ENCODE measurements at regions not wholly inside any gene's neighbourhood (a gene's known extent, or its start where the extent isn't known, plus 50 kb on each side); places are given as distances from the start of the nearest gene placed in this dataset.
"Not testable (repeated sequence)": the region's sequence is repeated elsewhere in the genome, so short reads cannot be mapped to it uniquely, and the experiment has no call there.

DNA sequence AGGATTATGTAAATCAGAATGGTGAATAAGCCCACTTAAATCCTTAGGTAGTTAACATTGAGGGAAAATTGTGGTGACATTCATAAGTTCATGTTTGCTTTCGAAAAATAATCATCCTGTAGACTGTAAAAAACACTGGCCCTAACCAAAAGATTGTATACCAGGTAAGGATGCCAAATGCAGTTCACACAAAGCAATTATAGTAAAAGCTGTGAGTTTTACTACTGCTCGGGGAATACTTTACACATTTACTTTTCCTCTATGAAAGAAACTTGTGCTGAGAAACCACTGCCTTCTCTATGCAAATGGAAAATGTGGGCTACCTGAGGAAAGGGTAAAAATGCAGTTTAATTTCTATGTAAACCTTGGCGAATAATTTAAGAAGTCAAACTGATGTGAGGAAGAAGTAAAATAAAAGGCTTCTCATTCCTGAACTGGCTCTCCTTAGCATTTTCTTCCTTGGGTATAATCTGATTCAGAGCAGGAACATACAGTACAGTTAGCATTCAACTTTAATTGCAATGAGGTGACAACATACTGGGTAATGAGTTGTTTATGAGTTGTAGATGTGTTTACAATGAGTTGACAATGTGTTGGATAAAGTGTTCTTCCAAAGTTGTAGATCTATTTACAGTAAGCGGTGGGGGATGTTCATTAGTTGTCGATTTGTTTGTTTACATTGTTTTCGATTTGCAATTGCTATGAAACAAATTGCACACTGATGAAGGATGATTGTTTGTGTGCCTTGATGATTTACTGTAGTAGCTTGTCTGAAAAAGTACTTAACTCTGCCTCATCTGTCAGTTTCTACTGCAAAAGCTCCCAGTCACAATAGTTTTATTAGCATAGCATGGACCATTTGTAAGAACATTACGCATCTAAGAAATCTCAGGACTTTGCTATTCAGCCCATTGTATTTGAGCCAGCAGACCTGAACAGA is 453.0 kb upstream of the DPH6 start:
- DNase-seq = no peak

DNA sequence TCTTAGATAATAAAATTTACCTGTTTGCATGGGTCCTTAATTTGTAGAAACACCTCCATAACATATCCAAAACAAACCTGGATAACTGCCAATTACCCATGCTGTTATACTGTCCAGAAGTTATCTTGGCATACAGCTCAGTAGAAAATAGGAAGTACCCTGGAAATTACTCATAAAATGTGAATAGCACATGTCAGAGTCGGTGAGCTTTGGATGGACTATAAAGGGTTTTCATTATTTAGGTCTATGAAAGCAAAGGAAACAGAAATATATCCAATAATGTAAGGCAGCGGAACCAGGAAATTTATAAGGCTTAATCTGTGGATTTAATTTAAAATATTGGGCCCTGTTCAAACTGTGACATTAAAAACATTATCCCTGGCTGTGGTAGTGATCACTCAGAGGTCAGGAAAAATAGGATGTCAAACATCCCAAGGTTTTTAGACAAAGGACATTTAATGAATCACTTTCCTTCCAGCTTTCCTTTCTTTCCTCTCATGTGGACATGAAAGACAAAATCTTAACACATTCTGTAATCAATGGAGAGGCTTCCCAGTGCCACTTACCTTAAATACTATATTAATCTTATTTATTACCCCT is 459.0 kb upstream of the DPH6 start:
- no peak for DNase-seq

DNA sequence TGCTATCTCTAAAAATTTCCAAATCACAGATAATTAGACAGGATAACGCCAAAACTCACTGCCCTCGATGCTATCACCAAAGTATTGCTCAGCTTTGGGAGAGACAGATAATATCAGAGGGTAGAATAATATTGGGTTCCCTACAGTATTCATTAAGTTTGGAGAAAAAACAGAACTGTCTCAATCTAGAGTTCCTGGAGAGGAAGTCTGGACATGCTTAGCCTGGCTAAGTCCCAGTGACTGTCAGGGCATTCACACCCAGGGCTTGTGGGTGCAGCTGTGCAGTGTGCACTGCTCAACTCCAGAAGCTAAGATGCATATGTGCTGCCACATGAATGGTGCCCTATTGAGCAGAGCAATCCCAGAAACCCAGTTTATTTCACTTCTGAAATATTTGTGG is 459.6 kb upstream of the DPH6 start:
- DNase-seq = no peak

DNA sequence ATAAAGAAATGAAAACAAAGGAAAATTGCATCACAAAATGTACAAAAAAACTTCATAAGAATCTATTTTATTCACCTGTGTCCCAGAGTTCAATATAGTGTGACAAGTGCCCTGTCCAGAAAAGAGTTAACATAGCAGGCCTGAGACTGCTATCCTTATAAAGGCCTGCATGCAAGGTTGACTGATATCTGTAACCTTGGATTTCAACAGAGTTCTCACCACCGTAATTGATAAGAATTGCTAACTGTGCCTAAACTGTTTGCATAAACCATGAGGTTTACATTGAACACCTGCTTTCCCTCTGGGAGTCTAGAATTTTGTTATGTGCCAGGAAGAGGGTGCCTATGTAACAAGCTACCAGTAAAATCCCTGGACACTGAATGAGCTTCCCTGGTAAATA is 461.7 kb upstream of the DPH6 start:
- DNase-seq = no peak

DNA sequence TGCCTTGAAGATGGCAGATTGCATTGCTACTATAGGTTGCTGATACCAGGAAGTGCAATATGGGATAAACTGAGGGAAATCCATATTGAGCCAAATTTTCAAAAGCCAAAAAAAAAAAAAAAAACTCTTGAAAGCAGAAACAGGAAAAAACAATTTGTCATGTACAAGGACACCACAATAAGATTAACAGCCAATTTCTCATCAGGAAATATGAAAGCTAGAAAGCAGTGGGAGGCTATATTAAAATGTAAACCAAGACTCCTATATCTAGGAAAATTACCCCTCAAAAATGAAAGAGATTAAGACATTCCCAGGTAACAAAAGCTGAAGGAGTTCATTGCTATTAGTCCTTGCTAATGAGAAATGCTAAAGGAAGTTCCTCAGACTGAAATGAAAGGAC is 462.8 kb upstream of the DPH6 start:
- no peak for DNase-seq

DNA sequence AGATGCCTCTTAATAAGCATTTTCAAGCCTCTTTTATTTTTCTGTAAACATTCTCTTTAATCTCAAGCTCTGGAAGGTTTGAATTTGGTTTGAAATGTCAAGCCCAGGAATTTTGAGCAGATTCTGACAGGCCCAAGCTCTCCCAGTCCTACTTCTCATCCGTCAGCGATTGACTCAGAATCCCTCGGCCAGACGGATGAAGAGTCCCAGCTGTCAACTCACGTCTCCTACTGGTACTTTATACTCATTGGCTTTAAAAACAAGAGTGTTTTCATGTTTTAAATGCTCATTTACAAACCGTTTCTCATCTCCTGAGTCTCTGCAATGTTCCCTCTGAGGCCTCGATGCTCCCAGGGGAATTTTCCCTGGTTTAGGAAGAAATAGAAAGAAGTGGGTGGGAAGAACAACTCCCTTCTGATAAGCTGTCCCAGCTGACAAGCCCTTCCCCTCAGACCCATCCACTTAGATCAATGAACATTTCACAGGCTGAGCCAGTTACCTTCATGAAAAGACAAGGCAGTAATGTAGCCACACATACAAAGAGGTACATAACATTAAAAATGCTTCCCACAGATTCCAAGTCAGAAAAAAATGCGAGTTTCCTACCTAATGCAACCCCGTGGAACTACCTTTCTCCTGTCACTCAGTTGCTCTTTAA is 478.2 kb upstream of the DPH6 start:
- DNase-seq = no peak

DNA sequence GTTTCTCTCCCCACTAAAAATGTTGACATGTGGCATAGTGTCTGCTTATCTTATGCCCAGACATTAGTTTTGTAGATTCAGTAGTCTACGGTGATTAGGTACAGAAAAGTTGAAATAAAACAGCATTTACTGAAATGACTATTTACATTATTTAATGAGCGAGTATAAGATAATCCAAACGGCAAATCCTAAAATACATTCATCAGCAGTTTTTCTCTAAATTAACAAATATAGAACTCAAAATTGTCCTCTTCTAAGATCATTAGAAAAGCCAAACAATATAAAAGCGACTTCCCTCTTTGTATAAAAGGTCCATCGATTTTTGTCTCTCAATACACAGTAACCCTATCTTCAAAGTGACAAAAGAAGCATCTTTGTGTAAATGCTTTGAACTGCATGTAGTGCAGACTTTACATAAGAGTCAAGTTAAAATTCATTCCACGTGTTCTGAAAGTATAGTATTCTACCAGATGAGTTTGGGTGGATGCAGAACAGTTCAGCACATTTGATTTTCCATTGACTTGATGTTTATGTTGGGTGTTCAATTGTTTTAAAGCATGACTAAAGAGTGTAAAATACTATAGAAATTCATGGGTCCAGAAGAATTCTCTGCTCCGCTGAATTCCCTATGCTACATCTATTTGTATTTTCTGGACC is 480.8 kb upstream of the DPH6 start:
- DNase-seq = no peak

DNA sequence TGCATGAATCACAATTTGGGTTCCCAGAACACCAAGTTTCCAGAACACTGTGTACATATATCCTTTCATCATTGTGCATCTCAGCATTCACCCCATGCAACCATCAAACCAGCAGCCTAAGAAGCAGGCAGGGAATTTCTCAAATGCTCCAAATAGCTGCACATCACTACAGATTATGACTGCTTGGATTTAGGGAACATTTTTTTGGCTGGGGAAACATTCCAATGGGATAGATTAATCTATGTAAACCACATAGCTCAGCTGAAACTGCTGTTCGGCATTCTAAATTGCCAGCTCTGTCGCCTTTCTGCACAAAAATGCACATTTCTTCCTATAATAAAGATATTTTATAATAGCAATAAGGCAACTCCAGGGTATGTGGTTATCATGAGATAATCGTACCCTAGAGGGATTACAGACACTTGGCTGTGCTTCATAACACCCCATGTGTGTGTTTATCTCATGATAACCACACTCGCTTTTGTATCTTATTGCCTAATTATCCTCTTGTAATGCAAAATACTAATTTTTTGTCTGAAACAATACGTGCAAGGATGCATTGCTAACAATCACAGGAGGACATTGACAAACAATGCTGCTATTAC is 483.7 kb upstream of the DPH6 start:
- DNase-seq = no peak

DNA sequence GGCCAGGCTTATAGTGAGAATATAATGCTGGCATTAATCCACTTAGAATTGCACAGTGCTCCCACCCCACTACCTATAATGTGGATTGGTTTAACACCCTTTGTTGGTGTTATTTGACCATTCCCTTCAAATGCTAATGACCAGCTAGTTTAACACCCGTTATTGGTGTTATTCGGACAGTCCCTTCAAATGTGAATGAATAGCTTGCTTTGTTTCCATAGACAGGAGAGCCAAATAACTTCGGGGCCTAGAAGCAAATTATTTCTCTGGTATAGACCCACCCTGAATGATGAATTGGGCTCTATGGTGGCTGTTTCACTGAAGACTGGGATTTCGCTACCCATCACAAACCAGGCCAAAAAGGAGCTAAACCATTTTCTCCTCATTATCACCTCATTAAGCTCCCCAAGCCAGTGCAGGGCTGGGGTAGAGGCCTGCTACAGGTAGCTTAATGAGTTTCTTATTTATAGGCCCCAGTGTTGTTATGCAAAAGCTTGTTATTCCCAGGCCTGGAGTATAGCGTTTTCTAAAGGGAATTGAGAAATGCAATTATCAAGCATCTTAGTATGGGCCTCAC is 494.1 kb upstream of the DPH6 start:
- DNase-seq = no peak

DNA sequence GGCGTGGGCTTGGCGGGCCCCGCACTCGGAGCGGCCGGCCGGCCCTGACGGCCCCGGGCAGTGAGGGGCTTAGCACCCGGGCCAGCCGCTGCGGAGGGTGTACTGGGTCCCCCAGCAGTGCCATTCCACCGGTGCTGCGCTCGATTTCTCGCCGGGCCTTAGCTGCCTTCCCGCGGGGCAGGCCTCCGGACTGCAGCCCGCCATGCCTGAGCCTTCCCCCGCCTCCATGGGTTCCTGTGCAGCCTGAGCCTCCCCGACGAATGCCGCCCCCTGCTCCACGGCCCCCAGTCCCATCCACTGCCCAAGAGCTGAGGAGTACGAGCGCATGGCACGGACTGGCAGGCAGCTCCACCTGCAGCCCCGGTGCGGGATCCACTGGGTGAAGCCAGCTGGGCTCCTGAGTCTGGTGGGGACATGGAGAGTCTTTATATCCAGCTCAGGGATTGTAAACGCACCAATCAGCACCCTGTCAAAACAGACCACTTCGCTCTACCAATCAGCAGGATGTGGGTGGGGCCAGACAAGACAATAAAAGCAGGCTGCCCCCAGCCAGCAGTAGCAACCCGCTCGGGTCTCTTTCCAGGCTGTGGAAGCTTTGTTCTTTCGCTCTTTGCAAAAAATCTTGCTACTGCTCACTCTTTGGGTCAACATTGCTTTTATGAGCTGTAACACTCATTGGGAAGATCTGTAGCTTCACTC is 501.2 kb upstream of the DPH6 start:
- not testable (repeated sequence) for DNase-seq

DNA sequence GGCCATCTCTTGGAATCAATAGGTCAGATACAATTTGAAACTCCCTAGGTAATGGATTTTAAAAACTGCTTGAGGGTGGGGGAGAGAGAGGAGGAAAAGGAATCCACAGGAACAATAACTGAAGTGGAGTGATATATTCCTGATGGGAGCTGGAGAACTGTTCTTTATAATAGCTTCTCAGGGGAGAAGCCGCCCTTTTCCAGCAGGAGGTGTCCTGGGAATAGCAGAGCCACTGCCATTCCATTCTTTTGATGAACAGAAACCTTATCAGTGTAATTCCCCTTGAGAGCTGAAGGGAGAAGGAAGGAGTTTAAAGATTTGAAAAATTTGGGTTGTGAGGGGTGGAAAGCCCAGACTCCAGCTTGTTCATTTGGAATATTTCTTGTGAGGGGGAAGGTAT is 504.9 kb upstream of the DPH6 start:
- DNase-seq = no peak

DNA sequence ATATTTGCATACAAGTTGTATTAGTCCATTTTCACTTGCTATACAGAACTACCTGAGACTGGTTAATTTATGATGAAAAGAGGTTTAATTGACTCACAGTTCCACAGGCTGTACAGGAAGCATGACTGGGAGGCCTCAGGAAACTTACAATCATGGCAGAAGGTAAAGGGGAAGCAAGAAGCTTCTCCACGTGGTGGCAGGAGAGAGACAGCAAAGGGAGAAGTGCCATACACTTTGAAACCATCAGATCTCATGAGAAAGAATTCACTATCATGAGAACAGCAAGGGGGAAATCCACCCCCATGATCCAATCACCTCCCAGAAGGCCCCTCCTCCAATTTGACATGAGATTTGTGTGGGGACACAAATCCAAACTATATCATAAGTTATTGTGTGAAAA is 506.7 kb upstream of the DPH6 start:
- not testable (repeated sequence) for DNase-seq

DNA sequence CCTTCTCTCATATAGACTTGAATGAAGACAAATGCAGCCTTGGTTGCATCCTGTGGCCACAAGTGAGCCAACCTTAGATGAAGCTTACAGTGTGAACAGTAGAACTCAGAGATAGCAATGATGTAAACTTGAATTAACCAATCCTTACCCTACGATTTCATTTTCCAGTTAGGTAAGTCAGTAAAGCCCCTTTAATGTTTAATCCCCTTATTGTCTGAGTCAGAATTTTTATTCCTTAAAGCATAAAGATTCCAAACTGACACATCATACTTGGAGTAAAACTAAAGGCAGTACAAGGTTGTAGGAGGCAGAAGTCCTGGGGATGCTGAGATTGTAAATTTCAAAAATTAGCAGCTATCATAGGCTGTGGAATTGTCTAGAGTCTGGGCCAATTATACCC is 507.8 kb upstream of the DPH6 start:
- no peak for DNase-seq

DNA sequence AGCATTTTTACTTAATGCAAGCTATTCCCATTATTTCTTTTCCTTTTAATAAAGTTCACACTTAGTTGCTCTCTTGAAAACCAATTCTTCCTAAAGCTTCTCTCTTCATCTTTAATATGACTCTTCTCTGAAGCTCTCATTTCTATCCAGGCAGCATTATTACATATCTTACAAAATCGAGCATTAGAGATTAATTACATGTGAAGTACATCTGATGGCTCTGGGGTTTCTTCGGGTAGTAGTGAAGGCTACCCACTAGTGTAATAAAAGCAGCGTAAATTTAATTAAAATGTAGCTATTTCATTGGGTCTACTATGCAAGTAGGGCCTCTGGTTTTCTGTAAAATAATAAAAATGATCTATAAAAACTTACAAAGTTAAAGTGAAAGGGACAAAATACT is 513.6 kb upstream of the DPH6 start:
- no peak for DNase-seq

DNA sequence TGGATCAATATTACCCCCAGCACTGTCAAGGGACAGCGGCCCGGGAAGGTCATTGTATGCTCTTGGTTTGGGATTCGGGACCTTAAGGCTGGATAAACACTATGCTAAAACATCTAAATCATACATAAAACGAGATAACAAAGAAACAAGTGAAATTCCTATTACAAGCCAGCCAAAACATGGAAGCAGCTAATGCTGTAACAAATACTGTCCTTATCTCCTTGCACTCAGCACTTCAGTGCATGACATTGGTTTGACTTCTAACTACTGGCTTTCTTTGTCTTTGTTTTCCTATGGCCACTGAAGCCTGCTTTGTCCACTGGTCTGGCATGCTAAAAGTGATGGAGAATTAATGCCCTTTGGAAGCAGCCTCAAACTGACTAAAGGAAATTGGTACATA is 516.4 kb upstream of the DPH6 start:
- DNase-seq = no peak

DNA sequence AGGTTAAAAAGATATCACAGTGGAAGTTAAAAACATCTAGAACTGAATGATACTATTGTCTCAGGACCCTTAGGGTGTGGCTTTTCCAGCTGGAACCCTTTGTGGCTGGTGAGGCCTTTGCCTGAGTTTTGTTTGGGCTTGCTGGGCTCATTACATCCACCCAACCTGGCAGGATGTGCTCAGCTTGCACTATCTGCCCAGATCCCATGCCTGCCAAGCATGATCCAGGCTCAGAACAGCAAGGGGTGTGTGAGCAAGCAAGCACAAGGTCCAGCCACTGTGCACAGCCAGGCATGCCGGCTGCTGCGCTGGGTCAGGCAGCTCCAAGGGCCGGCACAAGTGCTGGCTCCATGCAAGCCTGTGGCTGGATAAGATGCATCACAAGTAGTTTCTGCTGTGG is 512.7 kb upstream of the CDIN1 start:
- no peak for DNase-seq

DNA sequence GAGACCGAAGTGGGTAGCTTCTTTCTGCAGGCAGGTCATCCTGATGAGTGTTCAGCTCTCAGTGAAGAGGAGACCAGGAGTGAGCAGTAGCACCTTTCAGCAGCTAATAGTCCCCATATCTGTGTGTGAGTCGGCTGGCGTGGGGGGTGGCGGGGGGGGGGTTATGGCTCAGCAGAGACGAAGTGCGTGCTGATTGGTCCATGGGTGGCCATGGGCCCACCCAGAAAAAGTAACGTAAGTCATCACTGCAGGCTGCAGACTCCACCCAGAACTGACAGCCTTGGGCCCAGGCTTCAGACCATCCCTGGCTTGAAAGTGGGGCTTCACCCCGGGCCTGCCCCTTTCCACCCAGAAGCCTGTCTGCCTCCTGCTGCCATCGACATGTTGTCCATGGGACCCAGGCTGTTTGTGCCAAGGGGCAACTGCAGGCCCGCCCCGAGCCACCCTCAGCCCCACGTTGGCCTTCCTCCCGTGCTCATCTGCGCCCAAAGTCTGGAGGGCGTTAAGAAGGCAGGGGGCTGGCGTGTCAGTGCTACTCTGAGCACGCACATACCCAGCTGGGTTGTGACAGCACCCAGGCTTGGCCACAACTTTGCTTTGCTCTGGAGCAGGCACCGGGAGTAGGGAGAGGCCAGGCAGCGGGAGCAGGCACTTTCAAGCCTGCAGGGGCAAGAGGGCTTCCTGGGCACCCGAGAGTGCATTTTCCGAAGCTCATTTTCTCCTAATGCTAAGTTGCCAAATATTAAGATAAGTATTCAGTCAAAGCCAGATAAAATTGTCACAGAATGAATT is 511.7 kb upstream of the CDIN1 start:
- no peak for DNase-seq

DNA sequence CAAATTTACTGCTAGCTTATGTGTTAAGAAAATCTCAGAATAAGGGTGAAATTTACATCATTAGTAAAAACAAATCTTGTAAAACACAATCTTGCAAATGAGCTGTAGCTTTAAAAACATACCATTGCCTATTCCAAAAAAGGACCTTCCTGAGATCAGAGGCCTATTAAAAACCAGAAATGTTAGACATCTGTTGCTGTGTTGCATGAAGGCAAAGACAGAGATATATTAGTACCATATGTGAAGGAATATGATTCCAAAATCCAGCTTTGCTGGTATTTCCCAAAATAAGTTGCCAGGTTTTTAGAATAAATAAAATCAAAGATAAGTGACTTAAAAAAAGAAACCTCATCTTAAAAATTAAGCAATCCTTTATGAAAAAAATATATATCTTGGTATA is 504.1 kb upstream of the CDIN1 start:
- no peak for DNase-seq

DNA sequence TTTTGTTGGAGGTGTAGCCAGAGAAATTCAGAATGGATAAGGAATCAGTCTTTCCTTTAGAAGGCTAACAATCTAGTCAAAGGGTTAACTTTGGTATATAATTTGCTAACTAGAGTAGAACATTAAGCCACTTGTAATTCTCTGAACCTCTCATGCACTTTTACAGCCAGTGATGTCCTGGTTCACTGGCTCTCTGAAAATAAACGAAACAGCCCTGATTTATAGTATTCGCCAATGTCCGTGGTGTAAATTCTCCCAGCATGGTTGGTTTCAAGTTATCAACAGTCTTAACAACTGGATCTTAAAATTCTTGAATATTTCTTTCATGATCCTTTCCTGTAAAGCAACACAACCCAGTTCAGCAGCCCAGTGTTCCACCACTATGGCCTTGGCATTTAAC is 500.4 kb upstream of the CDIN1 start:
- no peak for DNase-seq

DNA sequence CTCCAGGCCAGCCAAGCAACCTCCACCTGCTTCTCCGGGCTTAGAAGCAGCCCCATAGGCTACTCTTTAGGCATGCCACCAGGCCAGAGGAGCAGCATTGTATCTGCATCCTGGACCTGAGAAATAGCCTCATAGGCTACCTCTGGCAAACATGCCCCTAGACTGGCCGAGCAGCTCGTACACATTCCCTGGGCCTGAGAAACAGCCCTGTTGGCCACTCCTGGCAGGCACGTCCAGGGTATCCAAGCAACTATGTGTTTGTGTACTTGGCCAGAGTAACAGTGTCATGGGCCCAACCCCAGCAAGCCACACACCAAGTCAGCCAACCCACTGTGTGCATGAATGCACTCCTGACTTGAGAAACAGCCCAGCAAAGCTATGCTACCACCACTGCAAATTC is 498.7 kb upstream of the CDIN1 start:
- no peak for DNase-seq
